GM10248 (cell line): ENCODE measurements at regions not wholly inside any gene's neighbourhood (a gene's known extent, or its start where the extent isn't known, plus 50 kb on each side); places are given as distances from the start of the nearest gene placed in this dataset.
"Not testable (repeated sequence)": the region's sequence is repeated elsewhere in the genome, so short reads cannot be mapped to it uniquely, and the experiment has no call there.

Experiments
- CTCF ChIA-PET: fragments of 300-600 bp; sonication (Branson Sonifier 250); formaldehyde crosslinking; extraction: SDS; loops from one replicate; lab custom pipeline; 2021; ENCODE audit warnings: antibody characterized with exemption; lab: Yijun Ruan, JAX
- POLR2A ChIA-PET: fragments of 350-650 bp; sonication (Branson Sonifier 250); formaldehyde crosslinking; extraction: SDS; loops from one replicate; lab custom pipeline; 2020; ENCODE audit warnings: antibody characterized with exemption; lab: Yijun Ruan, JAX
- DNase-seq: peaks from one replicate; pipeline ENCODE4 v3.0.0; 2012; ENCODE audit errors: extremely low spot score
- CTCF ChIP-seq: IDR thresholded peaks from 2 replicates; pipeline ENCODE4 v1.5.1; 2012; ENCODE audit warnings: mild to moderate bottlenecking, low read depth; ENCODE audit errors: extremely low read depth, missing control alignments, control extremely low read depth

DNA sequence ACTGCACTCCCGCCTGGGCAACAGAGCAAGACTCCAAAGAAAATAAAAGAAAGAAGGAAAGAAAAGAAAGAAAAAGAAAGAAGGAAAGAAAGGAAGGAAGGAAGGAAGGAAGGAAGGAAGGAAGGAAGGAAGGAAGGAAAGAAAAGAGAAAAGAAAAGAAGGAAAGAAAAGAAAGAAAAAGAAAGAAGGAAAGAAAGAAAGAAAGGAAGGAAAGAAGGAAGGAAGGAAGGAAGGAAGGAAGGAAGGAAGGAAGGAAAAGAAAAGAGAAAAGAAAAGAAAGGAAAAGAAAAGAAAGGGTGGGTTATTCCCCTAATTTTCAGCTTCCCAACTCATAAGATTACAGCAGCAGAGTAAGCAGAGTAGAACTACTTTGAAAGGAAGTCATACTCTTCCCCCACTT, 64.4 kb downstream of the TMEM200C start:
- POLR2A ChIA-PET, result not testable (repeated sequence)

DNA sequence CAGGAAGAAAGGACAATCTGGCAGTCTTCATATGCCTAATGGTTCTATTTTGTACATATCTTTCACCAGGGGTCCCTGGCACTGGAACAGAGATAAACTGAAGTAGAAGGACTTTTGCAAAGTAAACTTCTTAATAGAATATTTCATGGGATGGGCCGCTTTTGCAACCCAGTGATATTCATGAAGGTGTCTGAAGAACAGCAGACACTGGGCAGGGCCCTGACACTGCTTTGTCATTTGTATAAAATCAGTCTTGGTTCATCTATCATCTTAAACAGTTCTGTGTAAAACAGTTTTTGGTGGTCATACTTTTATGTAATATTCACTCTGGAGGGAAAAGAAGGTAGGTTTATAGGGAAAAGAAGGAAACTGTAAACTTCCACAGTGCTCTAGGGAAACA, 66.4 kb downstream of the TMEM200C start:
- no peak for TF ChIP-seq CTCF
- POLR2A ChIA-PET, result no interaction called here
- no peak for DNase-seq
- CTCF ChIA-PET, result interaction anchor here (1.3 kb wide), 1 partner anchor 9 kb away, joined by 3 read pairs; no protein-coding TSS in a partner anchor

More for the DNA sequence above, 64.4 kb downstream of the TMEM200C start:
- DNase-seq, CTCF ChIA-PET: not testable (repeated sequence)

DNA sequence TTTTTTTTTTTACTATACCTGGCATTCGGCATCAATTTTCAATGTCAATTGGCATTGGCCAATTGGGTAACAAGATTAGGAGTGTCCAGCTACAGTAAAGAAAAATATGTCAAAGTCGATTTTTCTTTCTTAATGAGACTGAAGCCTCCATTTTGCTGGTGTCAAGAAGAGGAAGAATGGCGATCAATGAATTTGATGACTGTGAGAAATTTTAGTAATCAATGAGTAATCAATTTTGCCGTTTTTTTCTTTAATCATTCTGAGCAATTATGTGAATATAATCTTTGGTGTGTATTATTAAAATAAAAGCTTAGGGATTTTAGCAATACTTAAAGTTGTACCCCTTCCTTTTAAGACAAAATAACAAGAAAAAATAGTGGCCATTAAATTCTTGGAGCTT, 69.7 kb downstream of the TMEM200C start:
- ChIA-PET CTCF (interaction anchor here (1.5 kb wide), 1 partner anchor 51 kb away, joined by 3 read pairs; no protein-coding TSS in a partner anchor), POLR2A (no interaction called here)
- no peak for TF ChIP-seq CTCF
- no peak for DNase-seq

DNA sequence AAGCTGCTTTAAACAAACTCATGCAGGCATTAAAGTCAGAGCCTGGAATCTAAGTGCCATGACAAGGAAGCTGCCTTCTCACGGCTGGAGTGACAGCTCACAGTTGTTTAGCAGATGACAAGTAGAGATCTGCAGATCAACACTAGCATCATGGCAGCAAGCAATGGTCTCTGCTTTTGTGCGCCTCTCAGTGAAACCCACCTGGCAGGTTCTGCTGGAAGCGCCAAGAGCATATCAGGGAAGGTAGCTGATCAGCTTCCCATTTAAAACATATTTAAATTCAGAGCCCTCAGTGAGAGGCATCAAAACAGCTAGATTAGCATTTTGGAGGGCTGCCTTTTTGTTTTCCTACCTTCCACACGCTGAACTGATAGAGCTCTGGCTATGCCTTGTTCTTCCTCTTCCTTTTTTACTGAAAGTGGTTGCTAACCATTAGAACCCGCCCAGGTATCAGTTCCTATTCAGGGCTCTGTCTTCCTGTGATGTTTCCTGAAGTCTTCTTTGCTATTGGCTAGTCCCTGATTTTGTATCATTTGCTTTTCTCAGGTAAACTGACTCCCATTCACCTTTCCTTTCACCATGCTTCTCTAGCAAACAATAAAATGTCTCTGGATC, 70.8 kb downstream of the TMEM200C start:
- ChIA-PET CTCF (interaction anchor here (1.3 to 1.5 kb wide), 2 partner anchors 14 to 50 kb away, joined by 3 read pairs; no protein-coding TSS in a partner anchor), POLR2A (no interaction called here)
- no peak for DNase-seq
- TF ChIP-seq CTCF, result no peak

DNA sequence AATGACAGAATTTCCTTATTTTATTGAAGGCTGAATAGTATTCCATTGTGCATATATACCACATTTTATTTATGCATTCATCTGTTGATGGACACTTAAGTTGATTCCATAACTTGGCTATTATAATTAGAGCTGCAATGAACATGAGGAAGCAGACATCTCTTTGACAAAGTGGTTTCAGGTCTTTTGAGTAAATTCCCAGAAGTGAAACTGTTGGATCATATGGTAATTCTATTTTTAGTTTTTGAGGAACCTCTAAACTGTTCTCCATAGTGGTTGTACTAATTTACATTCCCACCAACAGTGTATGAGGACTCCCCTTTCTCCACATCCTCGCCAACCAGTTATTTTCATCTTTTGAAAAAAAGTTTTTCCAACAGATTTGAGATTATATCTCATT, 77.5 kb downstream of the TMEM200C start:
- no peak for TF ChIP-seq CTCF
- POLR2A ChIA-PET, result no interaction called here
- DNase-seq, result no peak
- CTCF ChIA-PET, result no interaction called here

DNA sequence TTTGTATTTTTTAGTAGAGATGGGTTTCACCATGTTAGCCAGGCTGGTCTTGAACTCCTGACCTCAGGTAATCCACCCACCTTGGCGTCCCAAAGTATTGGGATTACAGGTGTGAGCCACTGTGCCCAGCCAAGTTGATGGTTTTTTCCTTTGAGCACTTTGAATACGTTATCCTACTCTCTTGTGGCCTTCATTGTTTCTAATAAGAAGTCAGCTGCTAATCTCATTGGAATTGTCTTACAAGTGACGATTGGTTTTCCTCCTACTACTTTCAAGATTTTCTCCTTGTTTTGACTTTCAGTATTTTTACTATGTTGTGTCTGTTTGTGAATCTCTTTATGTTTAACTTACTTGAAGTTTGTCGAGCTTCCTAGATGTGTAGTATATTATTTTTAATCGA, 88.5 kb downstream of the TMEM200C start:
- no peak for DNase-seq
- ChIA-PET CTCF (interaction anchor here (1.5 kb wide), 1 partner anchor 10 kb away, joined by 5 read pairs; no protein-coding TSS in a partner anchor), POLR2A (no interaction called here)
- no peak for TF ChIP-seq CTCF

DNA sequence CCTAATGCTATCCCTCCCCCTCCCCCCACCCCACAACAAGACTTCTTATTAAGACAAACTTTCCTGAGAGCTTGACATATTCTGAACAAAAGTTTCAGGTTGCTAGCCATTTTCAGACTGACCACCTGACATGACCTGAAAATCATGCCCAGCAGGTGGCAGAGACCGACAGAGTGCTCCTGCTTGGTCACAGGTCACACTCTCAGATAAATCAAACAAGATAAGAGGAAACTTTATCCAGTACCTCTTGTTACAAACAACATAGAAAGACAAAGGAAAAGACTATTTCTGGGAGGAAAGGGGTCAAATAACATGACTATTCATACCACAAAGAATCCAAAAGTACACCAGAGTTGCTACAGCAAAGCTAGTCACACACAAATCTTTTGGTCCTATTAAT, 107.4 kb downstream of the TMEM200C start:
- no peak for DNase-seq
- POLR2A ChIA-PET, result no interaction called here
- CTCF ChIA-PET, result interaction anchor here (1.3 kb wide), 1 partner anchor 9 kb away, joined by 5 read pairs; no protein-coding TSS in a partner anchor
- no peak for TF ChIP-seq CTCF
